WTC11 (cell line): ENCODE measurements at regions not wholly inside any gene's neighbourhood (a gene's known extent, or its start where the extent isn't known, plus 50 kb on each side); places are given as distances from the start of the nearest gene placed in this dataset.

Experiments
- ATAC-seq: fragments of 200-7000 bp; cut with Tn5 transposase; 2 replicates; pipeline ENCODE4 v1.10.0; 2021; ENCODE audit warnings: mild to moderate bottlenecking, moderate library complexity
- CTCF ChIA-PET: fragments of 300-600 bp; sonication (Branson Sonifier 250); formaldehyde crosslinking; loops from one replicate; lab custom pipeline; 2021; ENCODE audit warnings: antibody characterized with exemption; lab: Charles Lee
- POLR2A ChIA-PET: fragments of 350-600 bp; sonication (Branson Sonifier 250); formaldehyde crosslinking; loops from one replicate; lab custom pipeline; 2021; ENCODE audit warnings: antibody characterized with exemption; lab: Charles Lee
- DNase-seq: peaks from one replicate; pipeline ENCODE4 v3.0.0; 2021; ENCODE audit warnings: low spot score
- H3K27ac Mint-ChIP-seq: 2 replicates; pipeline ENCODE4 v1.8.0; 2021; ENCODE audit warnings: mixed read lengths
- H3K27me3 Mint-ChIP-seq: 2 replicates; pipeline ENCODE4 v1.8.0; 2021; ENCODE audit warnings: low read depth, mild to moderate bottlenecking, moderate library complexity, mixed read lengths
- H3K36me3 Mint-ChIP-seq: 2 replicates; pipeline ENCODE4 v1.8.0; 2021; ENCODE audit warnings: mixed read lengths
- H3K4me1 Mint-ChIP-seq: 2 replicates; pipeline ENCODE4 v1.8.0; 2022; ENCODE audit warnings: mixed read lengths
- H3K4me3 Mint-ChIP-seq: 2 replicates; pipeline ENCODE4 v1.8.0; 2021; ENCODE audit warnings: mild to moderate bottlenecking, moderate library complexity, mixed read lengths
- H3K9me3 Mint-ChIP-seq: 2 replicates; pipeline ENCODE4 v1.8.0; 2021; ENCODE audit warnings: mixed read lengths
- ATF1 ChIP-seq: sonication (generic); formaldehyde crosslinking; IDR thresholded peaks from 2 replicates; pipeline ENCODE4 v1.8.1; 2023; ENCODE audit warnings: mild to moderate bottlenecking, moderate library complexity, missing genetic modification reagents
- CBFB ChIP-seq: sonication (generic); formaldehyde crosslinking; IDR thresholded peaks from 2 replicates; pipeline ENCODE4 v1.8.1; 2022; ENCODE audit warnings: mild to moderate bottlenecking, low read depth, missing genetic modification reagents
- E2F5 ChIP-seq: sonication (generic); formaldehyde crosslinking; IDR thresholded peaks from 2 replicates; pipeline ENCODE4 v1.8.1; 2022; ENCODE audit warnings: mild to moderate bottlenecking, moderate library complexity, missing genetic modification reagents
- FOXP1 ChIP-seq: sonication (generic); formaldehyde crosslinking; IDR thresholded peaks from 2 replicates; pipeline ENCODE4 v1.8.0; 2022; ENCODE audit warnings: missing genetic modification reagents, mild to moderate bottlenecking, moderate library complexity, borderline replicate concordance
- FOXP4 ChIP-seq: sonication (generic); formaldehyde crosslinking; IDR thresholded peaks from 2 replicates; pipeline ENCODE4 v1.8.0; 2022; ENCODE audit warnings: mild to moderate bottlenecking, missing genetic modification reagents
- GRHL2 ChIP-seq: fragments of 250-450 bp; sonication (Bioruptor Pico); IDR thresholded peaks from 2 replicates; pipeline ENCODE4 v1.8.0; 2022; ENCODE audit warnings: mild to moderate bottlenecking, moderate library complexity; ENCODE audit not compliant: insufficient replicate concordance, severe bottlenecking
- IRF1 ChIP-seq: sonication (generic); formaldehyde crosslinking; IDR thresholded peaks from 2 replicates; pipeline ENCODE4 v1.8.0; 2023; ENCODE audit warnings: missing genetic modification reagents
- JAZF1 ChIP-seq: fragments of 250-450 bp; sonication (Bioruptor Pico); IDR thresholded peaks from 2 replicates; pipeline ENCODE4 v1.9.0; 2021; ENCODE audit warnings: moderate library complexity, mild to moderate bottlenecking, inconsistent platforms
- JUN ChIP-seq: sonication (generic); formaldehyde crosslinking; IDR thresholded peaks from 2 replicates; pipeline ENCODE4 v1.8.0; 2023; ENCODE audit warnings: mild to moderate bottlenecking, missing genetic modification reagents
- MLX ChIP-seq: sonication (generic); formaldehyde crosslinking; IDR thresholded peaks from 2 replicates; pipeline ENCODE4 v1.8.1; 2023; ENCODE audit warnings: mild to moderate bottlenecking, missing genetic modification reagents, moderate library complexity
- RORB ChIP-seq: fragments of 250-450 bp; sonication (Bioruptor Pico); IDR thresholded peaks from 2 replicates; pipeline ENCODE4 v1.9.0; 2021; ENCODE audit warnings: mild to moderate bottlenecking
- SMAD4 ChIP-seq: sonication (generic); formaldehyde crosslinking; IDR thresholded peaks from 2 replicates; pipeline ENCODE4 v1.8.0; 2022; ENCODE audit warnings: mild to moderate bottlenecking, missing genetic modification reagents
- SOX15 ChIP-seq: fragments of 250-450 bp; sonication (Bioruptor Pico); IDR thresholded peaks from 2 replicates; pipeline ENCODE4 v1.9.0; 2021; ENCODE audit warnings: mild to moderate bottlenecking
- TCF7 ChIP-seq: sonication (generic); formaldehyde crosslinking; IDR thresholded peaks from 2 replicates; pipeline ENCODE4 v1.8.0; 2022; ENCODE audit warnings: mild to moderate bottlenecking, low read depth, missing genetic modification reagents, moderate library complexity
- ZNF121 ChIP-seq: sonication (generic); formaldehyde crosslinking; IDR thresholded peaks from 2 replicates; pipeline ENCODE4 v1.8.0; 2023; ENCODE audit warnings: missing genetic modification reagents
- ZNF416 ChIP-seq: fragments of 250-450 bp; sonication (Bioruptor Pico); IDR thresholded peaks from 2 replicates; pipeline ENCODE4 v1.9.0; 2021; ENCODE audit warnings: mild to moderate bottlenecking, inconsistent platforms
- ZSCAN18 ChIP-seq: fragments of 250-450 bp; sonication (Bioruptor Pico); IDR thresholded peaks from 2 replicates; pipeline ENCODE4 v2.1.2; 2022; ENCODE audit warnings: mild to moderate bottlenecking, moderate library complexity
- TF ChIP-seq, protein P1 (sequence below): sonication (generic); formaldehyde crosslinking; IDR thresholded peaks from 2 replicates; pipeline ENCODE4 v1.8.0; 2022; ENCODE audit warnings: mild to moderate bottlenecking, missing genetic modification reagents
- TF ChIP-seq, protein P2 (sequence below): sonication (generic); formaldehyde crosslinking; IDR thresholded peaks from 2 replicates; pipeline ENCODE4 v1.8.1; 2023; ENCODE audit warnings: mild to moderate bottlenecking, missing genetic modification reagents, borderline replicate concordance
- TF ChIP-seq, protein P3 (sequence below): sonication (generic); formaldehyde crosslinking; conservative IDR thresholded peaks from 2 replicates; pipeline ENCODE4 v1.8.1; 2023; ENCODE audit warnings: mild to moderate bottlenecking, low read depth, missing genetic modification reagents, moderate library complexity
- TF ChIP-seq, protein P4 (sequence below): fragments of 250-450 bp; sonication (Bioruptor Pico); IDR thresholded peaks from 2 replicates; pipeline ENCODE4 v1.8.0; 2021; ENCODE audit warnings: mild to moderate bottlenecking

DNA sequence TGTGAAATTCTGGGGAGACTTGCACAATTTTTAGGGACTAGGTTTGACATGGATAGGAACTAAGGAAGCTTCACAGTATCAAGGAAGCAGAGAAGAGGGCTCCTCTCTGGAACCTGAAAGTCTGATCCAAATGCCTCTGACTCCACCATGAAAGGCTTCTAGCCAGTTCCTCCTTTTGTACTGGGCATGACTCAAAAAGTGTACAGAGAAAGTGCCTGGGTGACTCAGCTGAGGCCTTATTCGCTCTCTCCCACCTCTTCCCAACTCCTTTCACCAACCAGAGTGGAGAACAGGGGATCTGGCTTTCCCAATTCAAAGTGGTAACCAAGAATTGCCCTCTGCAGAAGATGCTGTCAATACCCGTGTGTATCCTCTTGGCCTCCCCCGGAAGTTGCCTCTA is 342.9 kb upstream of the PROK2 start (continued):
- TF ChIP-seq, protein P1, sequence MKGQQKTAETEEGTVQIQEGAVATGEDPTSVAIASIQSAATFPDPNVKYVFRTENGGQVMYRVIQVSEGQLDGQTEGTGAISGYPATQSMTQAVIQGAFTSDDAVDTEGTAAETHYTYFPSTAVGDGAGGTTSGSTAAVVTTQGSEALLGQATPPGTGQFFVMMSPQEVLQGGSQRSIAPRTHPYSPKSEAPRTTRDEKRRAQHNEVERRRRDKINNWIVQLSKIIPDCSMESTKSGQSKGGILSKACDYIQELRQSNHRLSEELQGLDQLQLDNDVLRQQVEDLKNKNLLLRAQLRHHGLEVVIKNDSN (CRISPR knock-in tag) = no peak
- TF ChIP-seq E2F5 (CRISPR knock-in tag) (no peak), GRHL2 (CRISPR knock-in tag) (no peak), ZNF416 (CRISPR knock-in tag) (no peak), TCF7 (CRISPR knock-in tag) (no peak)

GRCh38 chr3:72127224-72127612 is 342.3 kb upstream of the PROK2 start:
- no peak overlapping the region for H3K27ac Mint-ChIP-seq
- POLR2A ChIA-PET = no interaction called here
- H3K36me3 Mint-ChIP-seq = no peaks in the 10 kb centered on the region
- ATAC-seq = no peak
- CTCF ChIA-PET = no interaction called here
- no peak for DNase-seq
- no peaks in the 10 kb centered on the region for H3K27me3 Mint-ChIP-seq
- peaks cover 6% of the 10 kb centered on the region; the same call in 1 of the 2 replicates for H3K9me3 Mint-ChIP-seq
- no peak overlapping the region for H3K4me3 Mint-ChIP-seq
- no peaks in the 10 kb centered on the region for H3K4me1 Mint-ChIP-seq
- TF ChIP-seq JAZF1 (CRISPR knock-in tag) (no peak), IRF1 (no peak), MLX (CRISPR knock-in tag) (no peak), ATF1 (no peak), RORB (no peak), ZSCAN18 (CRISPR knock-in tag) (no peak), SMAD4 (CRISPR knock-in tag) (no peak), SOX15 (no peak), CBFB (CRISPR knock-in tag) (no peak), ZNF121 (CRISPR knock-in tag) (no peak), JUN (CRISPR knock-in tag) (no peak), FOXP4 (CRISPR knock-in tag) (no peak), ZNF416 (CRISPR knock-in tag) (no peak), FOXP1 (CRISPR knock-in tag) (no peak)
- TF ChIP-seq, protein P2, sequence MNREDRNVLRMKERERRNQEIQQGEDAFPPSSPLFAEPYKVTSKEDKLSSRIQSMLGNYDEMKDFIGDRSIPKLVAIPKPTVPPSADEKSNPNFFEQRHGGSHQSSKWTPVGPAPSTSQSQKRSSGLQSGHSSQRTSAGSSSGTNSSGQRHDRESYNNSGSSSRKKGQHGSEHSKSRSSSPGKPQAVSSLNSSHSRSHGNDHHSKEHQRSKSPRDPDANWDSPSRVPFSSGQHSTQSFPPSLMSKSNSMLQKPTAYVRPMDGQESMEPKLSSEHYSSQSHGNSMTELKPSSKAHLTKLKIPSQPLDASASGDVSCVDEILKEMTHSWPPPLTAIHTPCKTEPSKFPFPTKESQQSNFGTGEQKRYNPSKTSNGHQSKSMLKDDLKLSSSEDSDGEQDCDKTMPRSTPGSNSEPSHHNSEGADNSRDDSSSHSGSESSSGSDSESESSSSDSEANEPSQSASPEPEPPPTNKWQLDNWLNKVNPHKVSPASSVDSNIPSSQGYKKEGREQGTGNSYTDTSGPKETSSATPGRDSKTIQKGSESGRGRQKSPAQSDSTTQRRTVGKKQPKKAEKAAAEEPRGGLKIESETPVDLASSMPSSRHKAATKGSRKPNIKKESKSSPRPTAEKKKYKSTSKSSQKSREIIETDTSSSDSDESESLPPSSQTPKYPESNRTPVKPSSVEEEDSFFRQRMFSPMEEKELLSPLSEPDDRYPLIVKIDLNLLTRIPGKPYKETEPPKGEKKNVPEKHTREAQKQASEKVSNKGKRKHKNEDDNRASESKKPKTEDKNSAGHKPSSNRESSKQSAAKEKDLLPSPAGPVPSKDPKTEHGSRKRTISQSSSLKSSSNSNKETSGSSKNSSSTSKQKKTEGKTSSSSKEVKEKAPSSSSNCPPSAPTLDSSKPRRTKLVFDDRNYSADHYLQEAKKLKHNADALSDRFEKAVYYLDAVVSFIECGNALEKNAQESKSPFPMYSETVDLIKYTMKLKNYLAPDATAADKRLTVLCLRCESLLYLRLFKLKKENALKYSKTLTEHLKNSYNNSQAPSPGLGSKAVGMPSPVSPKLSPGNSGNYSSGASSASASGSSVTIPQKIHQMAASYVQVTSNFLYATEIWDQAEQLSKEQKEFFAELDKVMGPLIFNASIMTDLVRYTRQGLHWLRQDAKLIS = no peak
- TF ChIP-seq, protein P3, sequence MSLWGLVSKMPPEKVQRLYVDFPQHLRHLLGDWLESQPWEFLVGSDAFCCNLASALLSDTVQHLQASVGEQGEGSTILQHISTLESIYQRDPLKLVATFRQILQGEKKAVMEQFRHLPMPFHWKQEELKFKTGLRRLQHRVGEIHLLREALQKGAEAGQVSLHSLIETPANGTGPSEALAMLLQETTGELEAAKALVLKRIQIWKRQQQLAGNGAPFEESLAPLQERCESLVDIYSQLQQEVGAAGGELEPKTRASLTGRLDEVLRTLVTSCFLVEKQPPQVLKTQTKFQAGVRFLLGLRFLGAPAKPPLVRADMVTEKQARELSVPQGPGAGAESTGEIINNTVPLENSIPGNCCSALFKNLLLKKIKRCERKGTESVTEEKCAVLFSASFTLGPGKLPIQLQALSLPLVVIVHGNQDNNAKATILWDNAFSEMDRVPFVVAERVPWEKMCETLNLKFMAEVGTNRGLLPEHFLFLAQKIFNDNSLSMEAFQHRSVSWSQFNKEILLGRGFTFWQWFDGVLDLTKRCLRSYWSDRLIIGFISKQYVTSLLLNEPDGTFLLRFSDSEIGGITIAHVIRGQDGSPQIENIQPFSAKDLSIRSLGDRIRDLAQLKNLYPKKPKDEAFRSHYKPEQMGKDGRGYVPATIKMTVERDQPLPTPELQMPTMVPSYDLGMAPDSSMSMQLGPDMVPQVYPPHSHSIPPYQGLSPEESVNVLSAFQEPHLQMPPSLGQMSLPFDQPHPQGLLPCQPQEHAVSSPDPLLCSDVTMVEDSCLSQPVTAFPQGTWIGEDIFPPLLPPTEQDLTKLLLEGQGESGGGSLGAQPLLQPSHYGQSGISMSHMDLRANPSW (CRISPR knock-in tag) = no peak
- TF ChIP-seq, protein P4, sequence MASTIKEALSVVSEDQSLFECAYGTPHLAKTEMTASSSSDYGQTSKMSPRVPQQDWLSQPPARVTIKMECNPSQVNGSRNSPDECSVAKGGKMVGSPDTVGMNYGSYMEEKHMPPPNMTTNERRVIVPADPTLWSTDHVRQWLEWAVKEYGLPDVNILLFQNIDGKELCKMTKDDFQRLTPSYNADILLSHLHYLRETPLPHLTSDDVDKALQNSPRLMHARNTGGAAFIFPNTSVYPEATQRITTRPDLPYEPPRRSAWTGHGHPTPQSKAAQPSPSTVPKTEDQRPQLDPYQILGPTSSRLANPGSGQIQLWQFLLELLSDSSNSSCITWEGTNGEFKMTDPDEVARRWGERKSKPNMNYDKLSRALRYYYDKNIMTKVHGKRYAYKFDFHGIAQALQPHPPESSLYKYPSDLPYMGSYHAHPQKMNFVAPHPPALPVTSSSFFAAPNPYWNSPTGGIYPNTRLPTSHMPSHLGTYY (CRISPR knock-in tag) = no peak
